ENCODE measurements at regions not wholly inside any gene's neighbourhood (a gene's known extent, or its start where the extent isn't known, plus 50 kb on each side); places are given as distances from the start of the nearest gene placed in this dataset.

GRCh38 chr3:181862502-181862901 is 150.8 kb downstream of the SOX2 start:
- ChIA-PET CTCF (no interaction called here), POLR2A (no interaction called here)
- DNase-seq (ENCODE audit: extremely low spot score) = no peak
- TF ChIP-seq CTCF (IDR thresholded peaks at IDR 0.05; ENCODE audit: control extremely low read depth, extremely low read depth, low read depth, missing control alignments) = no peak

GRCh38 chr3:181868576-181869082 is 156.9 kb downstream of the SOX2 start:
- ChIA-PET CTCF (no interaction called here), POLR2A (no interaction called here)
- no peak for TF ChIP-seq CTCF (IDR thresholded peaks at IDR 0.05; ENCODE audit: control extremely low read depth, extremely low read depth, low read depth, missing control alignments)
- no peak for DNase-seq (ENCODE audit: extremely low spot score)

- DNase-seq (ENCODE audit: extremely low spot score) = no peak
- ChIA-PET POLR2A (no interaction called here), CTCF (interaction anchor here (1.0 to 2.0 kb wide), 2 partner anchors 9 to 171 kb away, joined by 3 to 5 read pairs; no protein-coding TSS in a partner anchor)
- no peak for TF ChIP-seq CTCF (IDR thresholded peaks at IDR 0.05; ENCODE audit: control extremely low read depth, extremely low read depth, low read depth, missing control alignments)
Measured at GRCh38 chr3:181872887-181873286, 161.2 kb downstream of the SOX2 start.

GRCh38 chr3:181879926-181880325 is 168.2 kb downstream of the SOX2 start:
- DNase-seq (ENCODE audit: extremely low spot score) = no peak
- CTCF ChIA-PET = interaction anchor here (0.7 to 1.0 kb wide), 2 partner anchors 151 to 383 kb away, joined by 3 read pairs; no protein-coding TSS in a partner anchor
- TF ChIP-seq CTCF (IDR thresholded peaks at IDR 0.05; ENCODE audit: control extremely low read depth, extremely low read depth, low read depth, missing control alignments) = no peak
- POLR2A ChIA-PET = no interaction called here

- TF ChIP-seq CTCF (IDR thresholded peaks at IDR 0.05; ENCODE audit: control extremely low read depth, extremely low read depth, low read depth, missing control alignments) = no peak
- no peak for DNase-seq (ENCODE audit: extremely low spot score)
- CTCF ChIA-PET = interaction anchor here (0.7 to 1.0 kb wide), 2 partner anchors 151 to 383 kb away, joined by 3 read pairs; no protein-coding TSS in a partner anchor
- POLR2A ChIA-PET = no interaction called here
Measured at GRCh38 chr3:181880331-181880730, 168.6 kb downstream of the SOX2 start.

- ChIA-PET CTCF (interaction anchor here (1.2 kb wide), 1 partner anchor 9 kb away, joined by 5 read pairs; no protein-coding TSS in a partner anchor), POLR2A (no interaction called here)
- TF ChIP-seq CTCF (IDR thresholded peaks at IDR 0.05; ENCODE audit: control extremely low read depth, extremely low read depth, low read depth, missing control alignments) = no peak
- no peak for DNase-seq (ENCODE audit: extremely low spot score)
Measured at GRCh38 chr3:181881749-181882148, 170.0 kb downstream of the SOX2 start.
